ENCODE measurements at regions not wholly inside any gene's neighbourhood (a gene's known extent, or its start where the extent isn't known, plus 50 kb on each side); places are given as distances from the start of the nearest gene placed in this dataset.

DNA sequence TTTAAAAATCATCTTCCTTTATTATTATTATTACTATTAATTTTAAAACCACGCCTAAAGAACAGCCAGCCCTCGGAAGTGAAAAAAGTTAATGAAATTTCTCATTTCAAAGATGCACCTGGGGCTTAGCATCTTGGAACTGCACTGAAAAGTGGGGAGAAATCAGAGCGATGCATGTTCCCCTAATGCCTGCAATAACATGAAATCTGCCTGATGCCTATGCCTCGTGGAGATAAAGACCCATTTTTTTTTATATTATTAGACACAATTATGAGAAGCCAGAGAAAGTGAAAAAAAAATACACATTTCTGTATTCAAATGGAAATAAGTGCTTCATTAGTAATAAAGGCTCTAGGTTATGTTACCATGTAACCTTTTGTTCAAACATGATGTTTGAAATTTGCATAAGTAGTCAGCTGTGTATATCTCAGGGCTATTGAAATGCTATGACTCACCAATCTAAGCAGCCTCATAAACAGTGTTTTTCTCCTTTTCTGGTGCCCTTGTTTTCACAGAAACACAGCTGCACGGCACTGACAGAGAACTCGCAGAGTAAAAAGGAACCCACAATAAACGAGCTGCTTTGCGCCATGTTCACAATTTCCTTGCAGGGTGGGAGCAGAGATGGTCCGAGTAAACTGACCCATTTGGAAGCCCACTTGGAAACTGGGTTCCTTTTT is 175.8 kb upstream of the PRKCQ start:
- H3F3A ChIP-seq (ENCODE audit: insufficient read depth, low read length): no peaks in the 10 kb centered on the region

DNA sequence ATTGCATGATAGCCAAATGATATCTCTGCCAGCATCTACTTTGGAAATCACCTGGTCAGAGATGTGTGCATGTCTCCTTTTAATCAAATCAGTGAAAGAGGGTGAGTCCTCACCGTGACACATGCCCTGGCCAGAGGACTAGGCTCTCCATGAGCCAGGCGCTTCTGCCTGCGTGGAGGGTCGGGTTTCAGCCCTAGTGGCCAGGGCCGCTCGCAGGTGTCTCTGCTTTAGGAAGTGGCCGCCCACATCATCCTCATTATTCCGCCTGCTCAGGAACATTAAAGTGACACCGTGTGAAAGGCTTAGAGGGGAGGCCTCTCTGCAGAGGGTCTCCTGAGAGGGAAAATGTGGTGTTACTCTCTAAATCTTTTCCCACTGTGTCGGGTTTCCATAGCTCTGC is 173.6 kb upstream of the PRKCQ start:
- Histone ChIP-seq H3K79me2 (ENCODE audit: insufficient read depth, low read length) (no peaks in the 10 kb centered on the region), H3F3A (ENCODE audit: insufficient read depth, low read length) (no peaks in the 10 kb centered on the region), H2AFZ (ENCODE audit: low read length) (no peak overlapping the region), H3K27me3 (ENCODE audit: insufficient read depth, low read length) (no peaks in the 10 kb centered on the region), H3K27ac (ENCODE audit: low read depth, low read length, poor library complexity, severe bottlenecking) (no peak overlapping the region), H3K36me3 (ENCODE audit: insufficient read depth, low read length) (no peaks in the 10 kb centered on the region), H3K9me3 (ENCODE audit: low read length) (no peaks in the 10 kb centered on the region), H3K4me3 (ENCODE audit: low read depth, low read length, poor library complexity, severe bottlenecking) (no peak overlapping the region), H3K4me1 (ENCODE audit: insufficient read depth, low read length, severe bottlenecking) (no peaks in the 10 kb centered on the region), H3K9me2 (ENCODE audit: low read depth, low read length) (no peaks in the 10 kb centered on the region), H3K4me2 (ENCODE audit: low read length) (no peak overlapping the region), H3K9ac (ENCODE audit: low read length) (no peak overlapping the region), H4K20me1 (ENCODE audit: insufficient read depth, low read length) (no peaks in the 10 kb centered on the region)
- TF ChIP-seq EZH2 (IDR thresholded peaks at IDR 0.05; ENCODE audit: borderline replicate concordance, low read length): no peak
- TF ChIP-seq, protein P1, sequence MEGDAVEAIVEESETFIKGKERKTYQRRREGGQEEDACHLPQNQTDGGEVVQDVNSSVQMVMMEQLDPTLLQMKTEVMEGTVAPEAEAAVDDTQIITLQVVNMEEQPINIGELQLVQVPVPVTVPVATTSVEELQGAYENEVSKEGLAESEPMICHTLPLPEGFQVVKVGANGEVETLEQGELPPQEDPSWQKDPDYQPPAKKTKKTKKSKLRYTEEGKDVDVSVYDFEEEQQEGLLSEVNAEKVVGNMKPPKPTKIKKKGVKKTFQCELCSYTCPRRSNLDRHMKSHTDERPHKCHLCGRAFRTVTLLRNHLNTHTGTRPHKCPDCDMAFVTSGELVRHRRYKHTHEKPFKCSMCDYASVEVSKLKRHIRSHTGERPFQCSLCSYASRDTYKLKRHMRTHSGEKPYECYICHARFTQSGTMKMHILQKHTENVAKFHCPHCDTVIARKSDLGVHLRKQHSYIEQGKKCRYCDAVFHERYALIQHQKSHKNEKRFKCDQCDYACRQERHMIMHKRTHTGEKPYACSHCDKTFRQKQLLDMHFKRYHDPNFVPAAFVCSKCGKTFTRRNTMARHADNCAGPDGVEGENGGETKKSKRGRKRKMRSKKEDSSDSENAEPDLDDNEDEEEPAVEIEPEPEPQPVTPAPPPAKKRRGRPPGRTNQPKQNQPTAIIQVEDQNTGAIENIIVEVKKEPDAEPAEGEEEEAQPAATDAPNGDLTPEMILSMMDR (IDR thresholded peaks at IDR 0.05; ENCODE audit: low read length): no peak

More for the DNA sequence above, 175.8 kb upstream of the PRKCQ start:
- H3K4me3 ChIP-seq (ENCODE audit: low read depth, low read length, poor library complexity, severe bottlenecking): no peak overlapping the region
- no peaks in the 10 kb centered on the region for H3K9me2 ChIP-seq (ENCODE audit: low read depth, low read length)
- no peaks in the 10 kb centered on the region for H3K79me2 ChIP-seq (ENCODE audit: insufficient read depth, low read length)
- TF ChIP-seq, protein P1 (IDR thresholded peaks at IDR 0.05; ENCODE audit: low read length): no peak
- no peak for TF ChIP-seq EZH2 (IDR thresholded peaks at IDR 0.05; ENCODE audit: borderline replicate concordance, low read length)
- no peak overlapping the region for H3K9ac ChIP-seq (ENCODE audit: low read length)
- no peak overlapping the region for H3K4me2 ChIP-seq (ENCODE audit: low read length)
- H4K20me1 ChIP-seq (ENCODE audit: insufficient read depth, low read length): no peaks in the 10 kb centered on the region
- H3K27me3 ChIP-seq (ENCODE audit: insufficient read depth, low read length): no peaks in the 10 kb centered on the region
- H3K9me3 ChIP-seq (ENCODE audit: low read length): no peaks in the 10 kb centered on the region
- no peak overlapping the region for H3K27ac ChIP-seq (ENCODE audit: low read depth, low read length, poor library complexity, severe bottlenecking)
- H3K36me3 ChIP-seq (ENCODE audit: insufficient read depth, low read length): no peaks in the 10 kb centered on the region
- no peak overlapping the region for H2AFZ ChIP-seq (ENCODE audit: low read length)
- no peaks in the 10 kb centered on the region for H3K4me1 ChIP-seq (ENCODE audit: insufficient read depth, low read length, severe bottlenecking)

DNA sequence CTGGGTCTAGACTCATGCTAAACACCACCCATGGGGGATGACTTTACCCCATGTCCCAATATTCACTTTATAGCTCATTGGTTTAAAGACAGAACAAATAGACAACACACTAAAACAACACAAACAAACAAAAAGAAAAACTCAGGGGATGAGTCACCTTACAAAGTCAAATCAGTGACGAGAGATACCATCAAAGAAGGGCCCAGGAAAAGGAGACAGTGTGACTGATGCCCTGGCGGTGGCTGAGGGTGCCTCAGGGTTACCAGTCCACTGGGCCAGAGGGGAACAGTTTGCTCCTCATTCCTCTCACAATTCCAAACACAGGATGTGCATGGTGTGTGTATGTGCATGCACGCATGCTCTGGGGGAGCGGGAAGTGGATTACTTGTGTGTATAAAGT is 171.3 kb upstream of the PRKCQ start:
- Histone ChIP-seq H3K9me2 (ENCODE audit: low read depth, low read length) (no peaks in the 10 kb centered on the region), H3K4me1 (ENCODE audit: insufficient read depth, low read length, severe bottlenecking) (no peaks in the 10 kb centered on the region), H3K27me3 (ENCODE audit: insufficient read depth, low read length) (no peaks in the 10 kb centered on the region), H3F3A (ENCODE audit: insufficient read depth, low read length) (no peaks in the 10 kb centered on the region), H4K20me1 (ENCODE audit: insufficient read depth, low read length) (no peaks in the 10 kb centered on the region), H3K9me3 (ENCODE audit: low read length) (no peaks in the 10 kb centered on the region), H3K9ac (ENCODE audit: low read length) (no peak overlapping the region), H3K79me2 (ENCODE audit: insufficient read depth, low read length) (no peaks in the 10 kb centered on the region), H3K36me3 (ENCODE audit: insufficient read depth, low read length) (no peaks in the 10 kb centered on the region), H3K27ac (ENCODE audit: low read depth, low read length, poor library complexity, severe bottlenecking) (no peak overlapping the region), H3K4me3 (ENCODE audit: low read depth, low read length, poor library complexity, severe bottlenecking) (no peak overlapping the region), H2AFZ (ENCODE audit: low read length) (no peak overlapping the region), H3K4me2 (ENCODE audit: low read length) (no peak overlapping the region)
- TF ChIP-seq, protein P1 (IDR thresholded peaks at IDR 0.05; ENCODE audit: low read length): no peak
- no peak for TF ChIP-seq EZH2 (IDR thresholded peaks at IDR 0.05; ENCODE audit: borderline replicate concordance, low read length)
